Neural crest cell (in vitro differentiated cells): ENCODE measurements at regions not wholly inside any gene's neighbourhood (a gene's known extent, or its start where the extent isn't known, plus 50 kb on each side); places are given as distances from the start of the nearest gene placed in this dataset.

ENCODE experiments used
- DNase-seq: peaks from one replicate; pipeline ENCODE4 v3.0.0; 2021; ENCODE audit warnings: low read depth, mixed read lengths, low spot score
- H3K27ac Mint-ChIP-seq: one replicate; pipeline ENCODE4 v1.8.0; 2021; ENCODE audit warnings: mild to moderate bottlenecking, mixed read lengths; ENCODE audit not compliant: unreplicated experiment
- H3K27me3 Mint-ChIP-seq: 2 replicates; pipeline ENCODE4 v1.8.0; 2021; ENCODE audit warnings: low read depth, mild to moderate bottlenecking, mixed read lengths
- H3K36me3 Mint-ChIP-seq: 2 replicates; pipeline ENCODE4 v1.8.0; 2021; ENCODE audit warnings: low read depth, mild to moderate bottlenecking, mixed read lengths
- H3K4me1 Mint-ChIP-seq: 2 replicates; pipeline ENCODE4 v1.8.0; 2021; ENCODE audit warnings: mixed read lengths
- H3K4me3 Mint-ChIP-seq: one replicate; pipeline ENCODE4 v1.8.0; 2021; ENCODE audit warnings: mild to moderate bottlenecking, mixed read lengths
- H3K9me3 Mint-ChIP-seq: 2 replicates; pipeline ENCODE4 v1.8.0; 2021; ENCODE audit warnings: mixed read lengths
- TF ChIP-seq, protein P1 (sequence below): fragments of 200-600 bp; sonication (generic); conservative IDR thresholded peaks from 2 replicates; pipeline ENCODE4 v1.5.0; 2021; ENCODE audit warnings: antibody characterized with exemption, mild to moderate bottlenecking

DNA sequence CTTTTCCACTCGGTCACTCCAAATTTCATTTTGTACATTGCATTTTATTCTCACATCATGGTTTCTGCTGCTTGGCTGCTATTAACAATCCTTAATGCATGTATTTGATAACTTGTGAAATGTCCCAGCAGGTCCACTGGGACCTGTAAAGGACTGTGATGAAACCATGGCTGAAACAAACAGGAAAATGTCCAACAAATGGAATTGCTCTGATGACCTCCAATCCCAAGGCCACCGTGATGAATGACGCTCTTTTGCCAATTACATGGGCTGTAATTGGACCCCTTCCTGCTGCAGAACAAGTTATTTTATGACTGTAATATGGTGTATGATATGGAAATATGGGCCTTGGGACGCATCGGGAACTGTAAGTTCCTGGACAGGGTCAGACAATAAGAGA, 224.2 kb upstream of the CXCR4 start:
- peaks cover 26% of the 10 kb centered on the region for H3K9me3 Mint-ChIP-seq
- no peaks in the 10 kb centered on the region for H3K4me1 Mint-ChIP-seq
- no peak for DNase-seq
- no peak overlapping the region for H3K27ac Mint-ChIP-seq
- H3K27me3 Mint-ChIP-seq, result no peaks in the 10 kb centered on the region
- TF ChIP-seq, protein P1, sequence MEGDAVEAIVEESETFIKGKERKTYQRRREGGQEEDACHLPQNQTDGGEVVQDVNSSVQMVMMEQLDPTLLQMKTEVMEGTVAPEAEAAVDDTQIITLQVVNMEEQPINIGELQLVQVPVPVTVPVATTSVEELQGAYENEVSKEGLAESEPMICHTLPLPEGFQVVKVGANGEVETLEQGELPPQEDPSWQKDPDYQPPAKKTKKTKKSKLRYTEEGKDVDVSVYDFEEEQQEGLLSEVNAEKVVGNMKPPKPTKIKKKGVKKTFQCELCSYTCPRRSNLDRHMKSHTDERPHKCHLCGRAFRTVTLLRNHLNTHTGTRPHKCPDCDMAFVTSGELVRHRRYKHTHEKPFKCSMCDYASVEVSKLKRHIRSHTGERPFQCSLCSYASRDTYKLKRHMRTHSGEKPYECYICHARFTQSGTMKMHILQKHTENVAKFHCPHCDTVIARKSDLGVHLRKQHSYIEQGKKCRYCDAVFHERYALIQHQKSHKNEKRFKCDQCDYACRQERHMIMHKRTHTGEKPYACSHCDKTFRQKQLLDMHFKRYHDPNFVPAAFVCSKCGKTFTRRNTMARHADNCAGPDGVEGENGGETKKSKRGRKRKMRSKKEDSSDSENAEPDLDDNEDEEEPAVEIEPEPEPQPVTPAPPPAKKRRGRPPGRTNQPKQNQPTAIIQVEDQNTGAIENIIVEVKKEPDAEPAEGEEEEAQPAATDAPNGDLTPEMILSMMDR, result no peak
- H3K36me3 Mint-ChIP-seq, result peaks cover 7% of the 10 kb centered on the region
- H3K4me3 Mint-ChIP-seq, result no peak overlapping the region

DNA sequence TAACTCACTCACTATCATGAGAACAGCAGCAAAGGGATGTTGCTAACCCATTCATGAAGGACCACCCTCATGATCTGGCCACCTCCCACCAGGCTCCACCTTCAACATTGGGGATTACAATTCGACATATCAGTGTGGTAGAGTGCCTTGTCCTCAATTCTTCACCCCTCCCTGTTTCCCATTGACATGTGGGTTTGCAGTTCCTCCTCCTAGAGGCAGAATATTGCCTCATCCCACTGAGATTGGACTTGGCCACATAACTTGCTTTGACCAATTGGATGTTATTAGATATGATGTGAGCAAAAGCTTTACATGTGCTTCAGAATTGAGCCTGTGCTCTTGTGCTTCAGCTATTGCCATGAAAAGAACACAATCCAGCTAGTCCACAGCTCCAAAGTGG, 217.0 kb upstream of the CXCR4 start:
- peaks cover 7% of the 10 kb centered on the region for H3K36me3 Mint-ChIP-seq
- H3K27me3 Mint-ChIP-seq, result no peaks in the 10 kb centered on the region
- peaks cover 16% of the 10 kb centered on the region for H3K9me3 Mint-ChIP-seq
- H3K4me1 Mint-ChIP-seq, result no peaks in the 10 kb centered on the region
- H3K4me3 Mint-ChIP-seq, result no peak overlapping the region
- no peak overlapping the region for H3K27ac Mint-ChIP-seq
- no peak for DNase-seq
- TF ChIP-seq, protein P1, result no peak

GRCh38 chr2:136332436-136333095, 214.6 kb upstream of the CXCR4 start:
- no peak for DNase-seq
- Mint-ChIP-seq H3K36me3 (no peaks in the 10 kb centered on the region), H3K27ac (no peak overlapping the region), H3K4me3 (no peak overlapping the region), H3K4me1 (peaks cover 6% of the 10 kb centered on the region), H3K27me3 (no peaks in the 10 kb centered on the region), H3K9me3 (peaks cover 2% of the 10 kb centered on the region)
- TF ChIP-seq, protein P1, result no peak

DNA sequence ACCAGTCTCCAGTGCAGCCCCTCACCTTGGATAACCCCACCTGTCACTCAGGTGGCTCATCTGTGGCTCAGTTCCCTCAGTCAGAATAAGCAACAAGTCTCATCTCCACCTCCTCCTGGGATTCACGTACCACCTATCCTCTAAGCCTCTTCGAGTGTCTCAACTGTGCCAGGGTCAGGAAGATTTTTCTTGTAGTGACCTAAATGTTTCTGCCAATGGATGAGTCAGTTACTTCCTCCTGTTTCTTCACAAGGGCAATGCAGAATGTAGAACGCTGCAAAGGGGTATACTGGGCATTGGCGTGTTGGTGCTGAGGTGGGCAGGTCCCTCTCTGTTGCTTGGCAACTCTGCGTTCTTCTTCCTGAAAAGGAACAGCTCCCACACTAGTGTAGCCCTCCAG, 213.3 kb upstream of the CXCR4 start:
- no peaks in the 10 kb centered on the region for H3K27me3 Mint-ChIP-seq
- no peaks in the 10 kb centered on the region for H3K36me3 Mint-ChIP-seq
- peaks cover 2% of the 10 kb centered on the region for H3K9me3 Mint-ChIP-seq
- H3K4me3 Mint-ChIP-seq, result no peak overlapping the region
- peak overlapping the region; percentile 36 for H3K27ac Mint-ChIP-seq
- DNase-seq, result no peak
- TF ChIP-seq, protein P1, result no peak
- H3K4me1 Mint-ChIP-seq, result peaks cover 12% of the 10 kb centered on the region

DNA sequence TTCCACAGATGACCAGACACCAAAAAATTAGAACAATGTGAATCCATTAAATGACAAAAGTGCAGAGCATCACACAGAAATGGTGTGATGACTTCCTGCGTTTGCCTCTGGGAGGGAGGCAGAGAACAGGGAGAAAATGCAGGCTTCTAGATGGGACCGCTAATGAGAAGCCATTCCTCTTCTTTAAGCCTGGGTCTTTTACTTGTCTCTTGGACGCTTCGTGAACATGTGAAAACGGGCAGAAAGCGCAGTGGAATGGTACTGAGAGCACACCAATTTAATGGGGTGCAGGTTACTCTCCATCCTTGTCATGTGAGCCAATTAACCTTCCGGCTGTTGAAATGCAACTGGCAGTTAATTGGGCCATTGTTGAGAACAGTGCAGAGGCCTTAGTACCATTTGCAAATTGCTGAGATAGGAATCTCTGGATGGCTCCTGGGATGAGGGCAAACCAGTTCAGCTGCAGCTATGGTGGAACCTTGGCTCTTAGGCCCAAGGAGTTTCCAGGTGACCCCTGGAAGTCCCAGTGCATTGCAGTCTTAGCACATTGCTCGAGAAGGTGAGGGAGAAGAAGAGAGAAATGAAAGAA, 210.4 kb upstream of the CXCR4 start:
- Mint-ChIP-seq H3K36me3 (no peaks in the 10 kb centered on the region), H3K4me3 (no peak overlapping the region), H3K4me1 (peaks cover 15% of the 10 kb centered on the region), H3K9me3 (peaks cover 2% of the 10 kb centered on the region), H3K27ac (no peak overlapping the region), H3K27me3 (no peaks in the 10 kb centered on the region)
- TF ChIP-seq, protein P1, result no peak
- no peak for DNase-seq
